ENCODE measurements at regions not wholly inside any gene's neighbourhood (a gene's known extent, or its start where the extent isn't known, plus 50 kb on each side); places are given as distances from the start of the nearest gene placed in this dataset.
A peak's percentile ranks its signal among the peaks of the same experiment; 100 is the strongest.

DNA sequence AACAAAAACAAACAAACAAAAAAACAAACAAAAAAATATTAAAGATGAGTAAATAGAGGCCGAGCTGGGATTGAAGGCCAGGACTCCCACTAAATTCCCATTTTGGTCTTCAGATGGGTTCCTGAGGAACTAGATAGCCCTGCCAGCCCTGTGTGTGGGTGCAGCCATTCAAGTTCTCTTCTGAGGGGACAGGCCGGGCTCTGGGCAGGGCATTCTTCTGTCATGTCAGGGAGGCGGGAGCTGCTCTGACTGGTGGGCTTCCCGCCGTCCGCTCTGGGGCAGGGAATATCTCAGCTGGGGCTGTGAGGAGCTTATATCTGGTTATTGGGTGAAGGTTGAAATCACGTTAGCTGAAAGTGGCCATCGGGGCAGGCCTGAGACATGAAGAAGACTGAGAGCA lies 127.3 kb upstream of the CXCR4 start:
- ATAC-seq (replicated peaks in 6 of 8), result no peak
- Histone ChIP-seq H3K4me3 (no peak overlapping the region), H3K27ac (no peak overlapping the region), H3K4me1 (replicated peaks in 1 of 2) (peaks cover 27 to 28% of the 10 kb centered on the region in 2 donors)
- WGBS, 10 experiments, result 75 to 88% (median 83%) methylated on average over 1 to 7 of the region's 8 CpGs; no CpG with 5 or more reads in 4 of the 10 experiments
- in situ Hi-C loops (cut with MboI; ENCODE audit: low pct_unique_long_range_greater_than_20kb in 2 of 9, low sequenced_read_pairs in 9 of 9, unreplicated experiment in 9 of 9), result no loop called here

DNA sequence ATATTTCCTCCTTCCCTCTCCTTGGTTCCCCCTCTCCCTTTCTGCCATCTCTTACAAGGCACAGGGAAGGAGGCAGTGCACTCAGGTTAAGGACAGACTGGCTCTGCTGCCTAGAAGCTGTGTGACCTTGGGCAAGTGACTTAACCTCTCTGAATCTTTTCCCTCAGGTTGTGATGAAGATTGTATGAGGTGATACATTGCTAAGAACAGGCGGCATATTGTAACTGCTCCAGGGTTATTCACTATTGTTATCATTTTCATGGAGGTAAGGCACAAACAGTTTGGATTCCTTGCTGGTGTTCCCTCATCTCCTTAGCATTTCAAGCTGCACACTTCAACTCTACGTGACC lies 126.6 kb upstream of the CXCR4 start:
- no peak overlapping the region for H3K4me3 ChIP-seq
- 100% methylated on average over 1 of the region's 2 CpGs; no CpG with 5 or more reads in 7 of the 10 experiments for WGBS, 10 experiments
- in situ Hi-C loops (cut with MboI; ENCODE audit: low pct_unique_long_range_greater_than_20kb in 2 of 9, low sequenced_read_pairs in 9 of 9, unreplicated experiment in 9 of 9), result no loop called here
- no peak overlapping the region for H3K27ac ChIP-seq
- no peak for ATAC-seq (replicated peaks in 6 of 8)
- H3K4me1 ChIP-seq (replicated peaks in 1 of 2), result peaks cover 25 to 26% of the 10 kb centered on the region in 2 donors

DNA sequence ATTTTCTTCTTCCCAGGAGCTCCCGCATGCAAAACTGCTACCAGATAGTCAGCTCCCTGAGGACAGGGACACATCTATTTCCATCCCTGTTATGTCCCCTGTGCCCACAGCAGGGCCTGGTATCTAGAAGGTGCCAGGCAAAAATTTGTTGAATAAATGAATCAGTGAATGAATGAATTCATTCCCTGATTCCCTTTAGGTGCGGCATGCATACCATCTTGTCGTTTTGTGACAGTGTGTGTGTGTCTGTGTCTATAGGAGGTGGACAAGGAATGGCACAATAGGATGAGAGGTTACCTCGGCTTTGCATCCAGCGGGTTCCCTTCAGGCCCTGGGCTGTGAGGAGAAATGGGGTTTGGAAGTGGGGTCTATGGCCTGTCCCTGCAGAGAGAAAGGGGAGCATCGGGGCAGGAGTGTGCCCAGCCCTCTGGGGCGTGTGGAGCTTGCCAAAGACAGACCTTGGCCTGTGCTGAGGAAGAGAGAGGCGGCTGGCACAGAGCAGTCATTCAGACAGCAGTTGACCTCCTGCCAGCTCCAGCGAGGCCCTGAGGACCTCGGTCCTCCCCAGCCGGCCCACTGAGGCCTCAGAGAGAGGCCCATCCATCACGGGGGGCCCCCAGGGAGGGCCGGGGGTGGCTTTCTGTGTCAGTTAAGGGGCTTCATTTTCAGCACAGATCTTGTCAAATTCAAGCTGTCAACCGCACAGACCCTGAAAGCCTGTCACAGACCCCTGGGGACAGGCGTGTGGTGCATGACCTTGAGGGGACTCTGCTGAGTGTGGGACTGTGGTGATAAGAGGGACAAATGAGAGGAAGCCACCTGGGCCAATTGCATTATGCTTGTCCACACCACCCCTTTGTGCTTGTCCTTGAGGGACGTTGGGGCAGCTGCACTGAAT lies 125.9 kb upstream of the CXCR4 start:
- in situ Hi-C loops (cut with MboI; ENCODE audit: low pct_unique_long_range_greater_than_20kb in 2 of 9, low sequenced_read_pairs in 9 of 9, unreplicated experiment in 9 of 9), result no loop called here
- no peak for ATAC-seq (replicated peaks in 6 of 8)
- Histone ChIP-seq H3K4me3 (no peak overlapping the region), H3K4me1 (replicated peaks in 1 of 2) (peaks cover 25 to 26% of the 10 kb centered on the region in 2 donors), H3K27ac (no peak overlapping the region)
- 30 to 100% (median 72%) methylated on average over 1 to 4 of the region's 16 CpGs; no CpG with 5 or more reads in 2 of the 10 experiments for WGBS, 10 experiments

GRCh38 chr2:136242687-136243277 lies 124.8 kb upstream of the CXCR4 start:
- Histone ChIP-seq H3K27ac (no peak overlapping the region), H3K4me1 (replicated peaks in 1 of 2) (peaks cover 14 to 16% of the 10 kb centered on the region in 2 donors), H3K4me3 (no peak overlapping the region)
- no peak for ATAC-seq (replicated peaks in 6 of 8)
- in situ Hi-C loops (cut with MboI; ENCODE audit: low pct_unique_long_range_greater_than_20kb in 2 of 9, low sequenced_read_pairs in 9 of 9, unreplicated experiment in 9 of 9), result no loop called here
- WGBS, 10 experiments, result 74 to 100% (median 85%) methylated on average over 1 to 8 of the region's 10 CpGs; no CpG with 5 or more reads in 2 of the 10 experiments

DNA sequence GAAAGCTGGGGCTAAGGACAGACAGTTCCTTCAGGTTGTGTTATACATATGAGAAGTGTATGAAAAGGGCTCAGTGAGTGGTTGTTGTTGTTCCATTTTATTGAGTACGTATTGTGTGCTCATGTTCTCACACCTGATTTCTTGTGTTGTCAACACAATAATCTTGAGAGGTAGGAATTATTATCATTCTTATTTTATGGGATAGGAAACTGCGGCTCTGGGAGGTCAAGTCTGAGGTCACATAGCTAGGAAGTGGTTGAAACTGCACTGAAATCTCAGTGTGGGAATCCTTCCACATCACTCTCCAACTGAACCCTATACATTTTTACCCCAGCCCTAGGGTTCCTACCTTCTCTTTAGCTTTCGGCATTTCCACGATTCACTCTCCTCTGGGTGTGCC lies 124.2 kb upstream of the CXCR4 start:
- in situ Hi-C loops (cut with MboI; ENCODE audit: low pct_unique_long_range_greater_than_20kb in 2 of 9, low sequenced_read_pairs in 9 of 9, unreplicated experiment in 9 of 9), result no loop called here
- Histone ChIP-seq H3K4me3 (no peak overlapping the region), H3K4me1 (replicated peaks in 1 of 2) (peaks cover 7 to 9% of the 10 kb centered on the region in 2 donors), H3K27ac (no peak overlapping the region)
- 70 to 100% (median 95%) methylated on average over 1 to 3 of the region's 4 CpGs; no CpG with 5 or more reads in 1 of the 10 experiments for WGBS, 10 experiments
- no peak for ATAC-seq (replicated peaks in 6 of 8)

DNA sequence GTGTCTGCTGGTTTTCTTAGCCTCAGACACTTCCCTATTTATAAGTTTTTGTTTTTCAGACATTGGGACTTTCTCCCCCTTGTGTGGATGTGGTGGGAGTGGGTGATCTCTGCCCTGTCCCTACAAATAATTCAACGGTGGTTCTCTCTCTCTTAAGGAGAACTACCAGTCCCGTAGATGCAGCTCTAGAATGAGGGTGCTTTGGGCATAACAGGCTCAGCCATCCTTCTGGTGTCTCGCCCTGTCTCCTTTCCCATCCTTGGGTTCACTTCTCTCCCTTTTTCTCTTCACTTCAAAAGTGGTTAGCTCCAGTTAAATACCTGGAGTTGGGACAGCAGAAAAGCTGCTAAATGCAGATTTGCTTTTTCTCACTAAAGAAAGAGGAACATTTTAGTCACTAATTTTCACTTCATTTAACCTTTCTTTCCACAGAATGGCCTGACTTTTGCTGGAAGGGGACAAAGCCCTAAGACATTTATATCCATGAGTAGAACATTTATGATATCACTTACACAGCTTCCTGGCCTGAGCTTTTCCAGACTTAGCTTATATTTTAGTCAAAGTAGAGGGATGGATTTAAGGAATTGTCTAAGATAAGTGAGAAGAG lies 121.2 kb upstream of the CXCR4 start:
- Histone ChIP-seq H3K27ac (no peak overlapping the region), H3K4me3 (no peak overlapping the region), H3K4me1 (replicated peaks in 1 of 2) (no peaks in the 10 kb centered on the region)
- ATAC-seq (replicated peaks in 6 of 8), result no peak
- in situ Hi-C loops (cut with MboI; ENCODE audit: low pct_unique_long_range_greater_than_20kb in 2 of 9, low sequenced_read_pairs in 9 of 9, unreplicated experiment in 9 of 9), result no loop called here
- WGBS, 10 experiments, result 26 to 100% (median 62%) methylated on average over 1 to 3 of the region's 3 CpGs; no CpG with 5 or more reads in 2 of the 10 experiments

DNA sequence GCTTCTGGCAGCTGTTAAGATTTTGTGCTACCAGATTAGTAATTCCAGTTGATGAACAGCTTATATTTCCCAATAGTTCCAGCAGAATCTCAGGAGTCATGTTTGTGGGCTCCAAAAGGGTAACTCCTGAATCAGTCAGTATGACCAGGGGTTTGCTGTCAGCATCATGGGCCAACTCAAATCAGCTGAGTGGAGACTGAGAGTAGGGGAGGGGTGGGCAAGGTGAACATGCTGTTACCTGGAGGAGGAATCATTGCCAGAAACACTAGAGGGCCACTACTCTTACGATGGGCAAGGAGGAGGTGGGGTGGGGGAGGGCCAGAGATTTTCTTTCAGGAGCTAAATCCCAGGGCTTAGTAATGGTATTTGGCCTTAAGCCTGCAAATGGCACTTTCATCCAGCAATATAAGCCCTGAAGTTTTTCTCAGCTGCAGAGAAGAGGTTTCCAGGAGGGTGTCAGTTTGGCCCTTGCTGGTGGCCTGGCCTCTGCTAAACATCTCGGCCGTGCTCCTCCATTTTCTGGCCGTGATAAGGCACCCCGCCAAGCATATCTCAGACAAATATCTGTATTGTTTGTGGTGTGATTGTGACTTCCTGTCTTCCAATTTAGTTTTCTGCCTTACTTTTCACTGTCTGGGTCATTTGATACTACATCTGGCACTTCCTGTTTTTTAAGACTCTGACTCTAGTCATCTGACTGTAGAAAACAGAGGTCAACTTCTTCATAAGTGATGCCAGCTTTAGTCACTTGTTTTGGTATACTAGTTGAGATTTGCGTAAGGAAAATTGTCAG lies 120.5 kb upstream of the CXCR4 start:
- Histone ChIP-seq H3K4me1 (replicated peaks in 1 of 2) (no peaks in the 10 kb centered on the region), H3K27ac (no peak overlapping the region), H3K4me3 (no peak overlapping the region)
- peak in 1 of 8 experiments; percentile 46 for ATAC-seq (replicated peaks in 6 of 8)
- in situ Hi-C loops (cut with MboI; ENCODE audit: low pct_unique_long_range_greater_than_20kb in 2 of 9, low sequenced_read_pairs in 9 of 9, unreplicated experiment in 9 of 9), result no loop called here
- 14 to 100% (median 78%) methylated on average over 1 to 5 of the region's 6 CpGs; no CpG with 5 or more reads in 4 of the 10 experiments for WGBS, 10 experiments

- Histone ChIP-seq H3K4me1 (replicated peaks in 1 of 2) (peaks cover 3 to 5% of the 10 kb centered on the region in 2 donors), H3K27ac (no peak overlapping the region), H3K4me3 (no peak overlapping the region)
- in situ Hi-C loops (cut with MboI; ENCODE audit: low pct_unique_long_range_greater_than_20kb in 2 of 9, low sequenced_read_pairs in 9 of 9, unreplicated experiment in 9 of 9), result no loop called here
- WGBS, 10 experiments, result 18 to 70% (median 57%) methylated on average over 2 to 3 of the region's 4 CpGs; no CpG with 5 or more reads in 4 of the 10 experiments
- peak in 2 of 8 experiments; percentile 40 to 58 for ATAC-seq (replicated peaks in 6 of 8)
Observed at GRCh38 chr2:136236019-136236418, 118.1 kb upstream of the CXCR4 start.

GRCh38 chr2:136235546-136235945 lies 117.6 kb upstream of the CXCR4 start:
- Histone ChIP-seq H3K4me1 (replicated peaks in 1 of 2) (peaks cover 3 to 5% of the 10 kb centered on the region in 2 donors), H3K4me3 (no peak overlapping the region), H3K27ac (no peak overlapping the region)
- in situ Hi-C loops (cut with MboI; ENCODE audit: low pct_unique_long_range_greater_than_20kb in 2 of 9, low sequenced_read_pairs in 9 of 9, unreplicated experiment in 9 of 9), result no loop called here
- no peak for ATAC-seq (replicated peaks in 6 of 8)
- WGBS, 10 experiments, result 11 to 100% (median 66%) methylated on average over 1 to 4 of the region's 4 CpGs; no CpG with 5 or more reads in 2 of the 10 experiments

DNA sequence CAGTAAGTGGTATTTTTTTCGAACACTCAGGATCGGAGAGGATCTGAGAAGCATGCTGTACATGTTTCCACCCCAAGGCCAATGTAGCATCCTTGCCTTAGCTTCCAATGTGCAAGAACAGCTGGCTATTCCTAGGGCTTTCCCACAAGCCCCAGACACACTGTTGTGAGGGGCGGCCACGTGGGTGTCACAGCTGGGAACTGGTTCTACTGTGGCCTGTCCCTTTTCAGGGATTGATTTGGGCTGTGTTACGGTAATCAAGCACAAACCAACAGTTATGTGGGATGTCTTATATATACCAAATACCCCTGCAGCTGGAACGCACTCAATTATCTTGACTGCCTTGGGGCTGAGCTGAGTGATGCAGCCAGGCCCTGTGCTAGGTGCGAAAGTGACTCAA lies 116.3 kb upstream of the CXCR4 start:
- no peak for ATAC-seq (replicated peaks in 6 of 8)
- 55 to 100% (median 90%) methylated on average over 1 to 7 of the region's 7 CpGs; no CpG with 5 or more reads in 3 of the 10 experiments for WGBS, 10 experiments
- H3K4me1 ChIP-seq (replicated peaks in 1 of 2), result peaks cover 3 to 5% of the 10 kb centered on the region in 2 donors
- in situ Hi-C loops (cut with MboI; ENCODE audit: low pct_unique_long_range_greater_than_20kb in 2 of 9, low sequenced_read_pairs in 9 of 9, unreplicated experiment in 9 of 9), result no loop called here
- H3K27ac ChIP-seq, result no peak overlapping the region
- H3K4me3 ChIP-seq, result no peak overlapping the region

DNA sequence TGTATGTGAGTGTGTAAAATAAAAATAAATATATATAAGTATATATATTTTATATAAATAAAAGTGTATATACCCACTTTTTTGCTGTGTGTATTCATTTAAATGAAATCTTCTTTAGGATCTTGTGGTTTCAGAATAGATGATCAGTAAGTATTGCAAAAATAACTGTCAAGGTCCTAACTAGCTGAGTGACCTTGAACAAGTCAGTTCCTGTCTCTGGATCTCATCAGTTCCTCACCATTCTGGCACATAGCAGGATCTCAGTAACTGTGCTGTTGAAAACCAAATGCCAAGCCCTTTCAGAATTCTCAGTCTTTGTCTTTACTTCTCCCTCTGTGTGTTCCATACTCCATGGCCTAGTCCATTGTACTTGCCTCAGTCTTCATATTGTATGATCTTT lies 115.3 kb upstream of the CXCR4 start:
- H3K4me1 ChIP-seq (replicated peaks in 1 of 2), result peaks cover 3 to 5% of the 10 kb centered on the region in 2 donors
- H3K27ac ChIP-seq, result no peak overlapping the region
- ATAC-seq (replicated peaks in 6 of 8), result no peak
- H3K4me3 ChIP-seq, result no peak overlapping the region
- in situ Hi-C loops (cut with MboI; ENCODE audit: low pct_unique_long_range_greater_than_20kb in 2 of 9, low sequenced_read_pairs in 9 of 9, unreplicated experiment in 9 of 9), result no loop called here

- Histone ChIP-seq H3K4me3 (no peak overlapping the region), H3K27ac (no peak overlapping the region), H3K4me1 (replicated peaks in 1 of 2) (peaks cover 3 to 5% of the 10 kb centered on the region in 2 donors)
- WGBS, 10 experiments, result 8 to 50% (median 19%) methylated on average over 1 to 7 of the region's 7 CpGs; no CpG with 5 or more reads in 1 of the 10 experiments
- in situ Hi-C loops (cut with MboI; ENCODE audit: low pct_unique_long_range_greater_than_20kb in 2 of 9, low sequenced_read_pairs in 9 of 9, unreplicated experiment in 9 of 9), result no loop called here
- ATAC-seq (replicated peaks in 6 of 8), result peak in 2 of 8 experiments; percentile 63 to 66
Observed at GRCh38 chr2:136232456-136233172, 114.7 kb upstream of the CXCR4 start.
